HUES64 (cell line): ENCODE measurements at regions not wholly inside any gene's neighbourhood (a gene's known extent, or its start where the extent isn't known, plus 50 kb on each side); places are given as distances from the start of the nearest gene placed in this dataset.
"Not testable (repeated sequence)": the region's sequence is repeated elsewhere in the genome, so short reads cannot be mapped to it uniquely, and the experiment has no call there.

Experiments used
- H3K27ac ChIP-seq: 2 replicates; pipeline ENCODE4 v1.7.0; 2013; ENCODE audit warnings: low read depth, low read length, inconsistent platforms
- H3K27me3 ChIP-seq: 2 replicates; pipeline ENCODE4 v1.6.1; 2013; ENCODE audit warnings: mild to moderate bottlenecking, low read length; ENCODE audit not compliant: insufficient read depth
- H3K36me3 ChIP-seq: 2 replicates; pipeline ENCODE4 v1.6.1; 2013; ENCODE audit warnings: mild to moderate bottlenecking, low read length; ENCODE audit not compliant: insufficient read depth
- H3K4me1 ChIP-seq: 2 replicates; pipeline ENCODE4 v1.6.1; 2013; ENCODE audit warnings: mild to moderate bottlenecking, low read length, moderate library complexity; ENCODE audit not compliant: insufficient read depth
- H3K4me3 ChIP-seq: 2 replicates; pipeline ENCODE4 v1.5.1; 2013; ENCODE audit warnings: mild to moderate bottlenecking, low read length, moderate library complexity
- H3K9ac ChIP-seq: 2 replicates; pipeline ENCODE4 v1.6.1; 2013; ENCODE audit warnings: mild to moderate bottlenecking, low read depth, low read length
- H3K9me3 ChIP-seq: 2 replicates; pipeline ENCODE4 v1.6.1; 2013; ENCODE audit warnings: low read depth, low read length; ENCODE audit not compliant: insufficient read depth
- WGBS: fragments of 150-250, 120-280 bp; methylation state at CpG from one replicate; pipeline ENCODE4 v1.1.7; 2013; ENCODE audit warnings: missing lambda C conversion rate; 5-methylcytosine and 5-hydroxymethylcytosine counted together

DNA sequence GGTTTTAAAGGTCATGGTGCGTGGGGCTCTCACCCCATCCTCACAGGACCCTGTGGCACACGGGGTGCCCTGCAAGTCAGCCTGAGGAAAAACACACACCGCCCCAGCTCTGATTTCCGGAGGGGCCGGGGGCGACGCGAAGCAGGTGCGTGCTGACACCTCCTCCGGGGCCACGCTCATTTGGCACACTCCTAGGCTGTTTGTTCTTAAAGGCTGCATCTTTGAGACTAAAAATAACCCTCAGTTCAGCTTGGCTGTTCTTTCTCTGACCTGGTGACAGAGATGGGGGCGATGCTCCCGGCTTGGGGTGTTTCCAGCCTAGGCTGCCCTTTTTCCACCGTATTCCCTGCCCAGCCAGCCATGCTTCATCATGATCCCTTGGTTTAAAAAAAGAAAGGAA, 141.5 kb upstream of the TPM1 start:
- no peaks in the 10 kb centered on the region for H3K9me3 ChIP-seq
- H3K27me3 ChIP-seq = no peaks in the 10 kb centered on the region
- WGBS = 95% methylated on average over 14 of the region's 14 CpGs
- H3K4me1 ChIP-seq = peaks cover 31% of the 10 kb centered on the region
- H3K27ac ChIP-seq = no peak overlapping the region
- H3K9ac ChIP-seq = no peak overlapping the region
- no peaks in the 10 kb centered on the region for H3K36me3 ChIP-seq
- no peak overlapping the region for H3K4me3 ChIP-seq

DNA sequence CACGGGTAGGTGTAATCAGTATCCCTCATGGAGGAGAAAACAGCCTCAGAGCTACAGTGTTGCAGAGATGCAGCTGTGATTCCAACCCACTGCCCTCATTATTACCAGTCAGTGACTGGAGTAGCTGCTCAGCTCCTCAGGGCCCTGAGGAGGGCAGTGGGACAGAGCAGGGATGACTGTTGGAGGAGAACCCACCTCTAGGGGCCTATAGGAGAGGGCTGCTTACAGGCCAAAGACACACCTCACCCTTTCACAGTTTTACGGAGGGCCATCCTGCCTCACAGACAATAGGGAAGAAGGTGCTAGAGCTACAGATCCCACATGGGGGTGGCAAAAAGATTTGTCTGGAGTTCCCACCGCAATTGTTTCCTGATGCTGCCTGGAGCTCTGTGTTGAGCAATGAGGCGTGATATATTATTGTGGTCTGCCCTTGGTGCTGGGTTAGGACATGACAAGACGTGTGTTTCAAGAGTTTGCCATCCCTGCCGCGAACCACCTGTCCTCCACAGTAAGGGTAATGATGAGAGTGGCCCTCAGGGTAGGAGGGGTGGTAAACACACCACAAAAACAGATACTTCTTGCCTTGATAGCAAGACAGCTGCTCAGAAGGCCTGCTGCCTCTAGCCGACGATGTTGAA, 140.5 kb upstream of the TPM1 start:
- H3K4me3 ChIP-seq = no peak overlapping the region
- 92% methylated on average over 9 of the region's 9 CpGs for WGBS
- no peaks in the 10 kb centered on the region for H3K9me3 ChIP-seq
- H3K9ac ChIP-seq = no peak overlapping the region
- peaks cover 21% of the 10 kb centered on the region for H3K4me1 ChIP-seq
- H3K27ac ChIP-seq = no peak overlapping the region
- no peaks in the 10 kb centered on the region for H3K36me3 ChIP-seq
- H3K27me3 ChIP-seq = no peaks in the 10 kb centered on the region

GRCh38 chr15:62902821-62903220, 139.7 kb upstream of the TPM1 start:
- no peaks in the 10 kb centered on the region for H3K36me3 ChIP-seq
- 44% methylated on average over 4 of the region's 4 CpGs for WGBS
- no peak overlapping the region for H3K4me3 ChIP-seq
- peaks cover 17% of the 10 kb centered on the region for H3K4me1 ChIP-seq
- H3K27ac ChIP-seq = no peak overlapping the region
- H3K9me3 ChIP-seq = no peaks in the 10 kb centered on the region
- no peaks in the 10 kb centered on the region for H3K27me3 ChIP-seq
- H3K9ac ChIP-seq = no peak overlapping the region

- no peak overlapping the region for H3K4me3 ChIP-seq
- H3K27me3 ChIP-seq = no peaks in the 10 kb centered on the region
- H3K9ac ChIP-seq = no peak overlapping the region
- 76% methylated on average over 1 of the region's 2 CpGs for whole genome bisulfite sequencing
- H3K4me1 ChIP-seq = peaks cover 17% of the 10 kb centered on the region
- no peak overlapping the region for H3K27ac ChIP-seq
- no peaks in the 10 kb centered on the region for H3K36me3 ChIP-seq
- no peaks in the 10 kb centered on the region for H3K9me3 ChIP-seq
Measured at GRCh38 chr15:62903437-62903836, 139.1 kb upstream of the TPM1 start.

- peaks cover 17% of the 10 kb centered on the region for H3K4me1 ChIP-seq
- no peak overlapping the region for H3K9ac ChIP-seq
- 87% methylated on average over 8 of the region's 8 CpGs for WGBS
- no peak overlapping the region for H3K27ac ChIP-seq
- no peaks in the 10 kb centered on the region for H3K9me3 ChIP-seq
- H3K27me3 ChIP-seq = no peaks in the 10 kb centered on the region
- H3K4me3 ChIP-seq = no peak overlapping the region
- H3K36me3 ChIP-seq = no peaks in the 10 kb centered on the region
Measured at GRCh38 chr15:62904041-62904910, 138.3 kb upstream of the TPM1 start.

DNA sequence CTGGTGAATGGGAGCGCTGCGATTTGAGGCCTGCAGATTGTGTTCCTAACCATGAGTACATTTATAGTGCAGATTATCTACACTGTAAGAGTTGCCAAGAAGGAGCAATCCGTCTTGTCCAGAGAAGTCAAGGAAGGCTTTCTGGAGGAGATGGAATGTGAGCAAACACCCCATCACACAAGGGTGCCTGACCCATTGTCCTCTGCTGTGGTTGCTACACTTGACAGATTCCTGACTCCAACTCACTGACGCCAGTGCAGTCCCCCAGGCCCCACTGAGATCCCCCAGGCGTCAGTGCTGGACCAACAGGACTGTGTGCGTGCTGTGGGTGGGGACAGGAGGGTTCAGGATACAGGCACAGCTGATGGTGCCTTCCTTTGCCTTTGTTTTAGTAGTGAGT, 135.9 kb upstream of the TPM1 start:
- Histone ChIP-seq H3K36me3 (no peaks in the 10 kb centered on the region), H3K27me3 (no peaks in the 10 kb centered on the region), H3K9me3 (no peaks in the 10 kb centered on the region), H3K4me1 (peaks cover 17% of the 10 kb centered on the region), H3K4me3 (no peak overlapping the region), H3K27ac (no peak overlapping the region), H3K9ac (no peak overlapping the region)
- 89% methylated on average over 6 of the region's 6 CpGs for WGBS

- Histone ChIP-seq H3K9me3 (no peaks in the 10 kb centered on the region), H3K27me3 (no peaks in the 10 kb centered on the region), H3K4me1 (peaks cover 14% of the 10 kb centered on the region), H3K4me3 (no peak overlapping the region), H3K36me3 (no peaks in the 10 kb centered on the region), H3K27ac (no peak overlapping the region), H3K9ac (no peak overlapping the region)
- 94% methylated on average over 8 of the region's 8 CpGs for WGBS
Measured at GRCh38 chr15:62907275-62907674, 135.3 kb upstream of the TPM1 start.

DNA sequence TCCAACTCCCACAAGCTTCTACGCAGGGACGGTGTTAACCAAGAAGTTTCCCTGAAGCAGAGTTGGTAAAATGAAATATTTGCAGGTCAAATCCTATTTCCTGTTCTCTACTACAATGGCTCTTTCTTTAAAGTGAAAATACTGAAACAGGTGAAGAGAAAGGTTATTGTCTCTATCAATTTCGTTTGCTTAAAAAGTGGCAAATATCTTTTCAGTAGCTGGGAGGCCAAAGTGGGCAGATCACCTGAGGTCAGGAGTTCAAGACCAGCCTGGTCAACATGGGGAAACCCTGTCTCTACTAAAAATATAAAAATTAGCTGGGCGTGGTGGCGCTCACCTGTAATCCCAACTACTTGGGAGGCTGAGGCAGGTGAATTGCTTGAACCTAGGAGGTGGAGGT, 134.2 kb upstream of the TPM1 start:
- H3K27ac ChIP-seq, H3K36me3 ChIP-seq, H3K4me3 ChIP-seq, H3K9ac ChIP-seq, H3K27me3 ChIP-seq, H3K9me3 ChIP-seq: not testable (repeated sequence)
- 80% methylated on average over 5 of the region's 5 CpGs for whole genome bisulfite sequencing
- peaks cover 12% of the 10 kb centered on the region for H3K4me1 ChIP-seq

DNA sequence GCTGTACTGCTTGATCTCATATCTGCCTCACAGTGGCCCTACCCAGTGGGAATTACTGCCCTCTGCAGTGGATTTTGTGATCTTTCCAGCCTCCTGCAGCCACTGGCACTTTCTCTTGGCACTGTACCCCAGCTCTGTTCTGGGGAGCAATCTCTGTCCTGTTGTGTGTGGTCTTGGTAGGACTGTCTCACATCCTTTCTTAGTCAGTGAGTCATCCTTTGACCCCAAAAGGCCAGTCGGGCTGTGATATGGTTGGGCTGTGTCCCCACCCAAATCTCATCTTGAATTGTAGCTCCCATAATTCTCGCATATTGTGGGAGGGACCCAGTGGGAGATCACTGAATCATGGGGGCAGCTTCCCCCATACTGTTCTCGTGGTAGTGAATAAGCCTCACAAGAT, 133.3 kb upstream of the TPM1 start:
- Histone ChIP-seq H3K27ac (no peak overlapping the region), H3K27me3 (no peaks in the 10 kb centered on the region), H3K9ac (no peak overlapping the region), H3K9me3 (no peaks in the 10 kb centered on the region), H3K4me1 (peaks cover 15% of the 10 kb centered on the region), H3K36me3 (no peaks in the 10 kb centered on the region), H3K4me3 (no peak overlapping the region)
- 84% methylated on average over 3 of the region's 3 CpGs for WGBS

DNA sequence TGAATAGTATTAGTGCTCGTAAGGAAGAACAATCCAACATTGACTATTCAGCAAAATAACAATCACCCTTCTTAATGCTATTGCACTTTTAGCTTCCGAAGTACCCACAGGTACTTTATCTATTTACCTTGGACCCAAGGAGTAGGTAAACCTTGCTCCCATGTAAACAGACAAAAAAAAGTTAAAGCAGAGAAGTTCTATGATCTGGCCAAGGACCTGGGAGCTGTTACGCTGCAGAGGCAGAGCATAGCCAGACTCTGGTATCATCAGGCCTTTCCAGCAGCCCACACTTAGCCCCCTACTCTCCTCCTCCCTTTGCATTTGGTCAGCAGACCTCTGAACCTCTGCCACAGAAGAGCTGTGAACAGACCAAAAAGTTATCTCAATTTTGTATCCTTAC, 130.3 kb upstream of the TPM1 start:
- Histone ChIP-seq H3K4me3 (no peak overlapping the region), H3K27ac (no peak overlapping the region), H3K9me3 (no peaks in the 10 kb centered on the region), H3K27me3 (no peaks in the 10 kb centered on the region), H3K4me1 (peaks cover 31% of the 10 kb centered on the region), H3K36me3 (no peaks in the 10 kb centered on the region), H3K9ac (no peak overlapping the region)
- WGBS = 88% methylated on average over 3 of the region's 3 CpGs

GRCh38 chr15:62912808-62913207, 129.7 kb upstream of the TPM1 start:
- no peak overlapping the region for H3K9ac ChIP-seq
- no peaks in the 10 kb centered on the region for H3K27me3 ChIP-seq
- no peak overlapping the region for H3K4me3 ChIP-seq
- no peak overlapping the region; the same call in 1 of the 2 replicates for H3K27ac ChIP-seq
- H3K4me1 ChIP-seq = peaks cover 31% of the 10 kb centered on the region
- 42% methylated on average over 5 of the region's 5 CpGs for WGBS
- no peaks in the 10 kb centered on the region for H3K9me3 ChIP-seq
- H3K36me3 ChIP-seq = no peaks in the 10 kb centered on the region
